ENCODE measurements at regions not wholly inside any gene's neighbourhood (a gene's known extent, or its start where the extent isn't known, plus 50 kb on each side); places are given as distances from the start of the nearest gene placed in this dataset.

- POLR2A ChIA-PET: no interaction called here
- no peak for DNase-seq (ENCODE audit: extremely low spot score)
- CTCF ChIA-PET: no interaction called here
- TF ChIP-seq CTCF (IDR thresholded peaks at IDR 0.05; ENCODE audit: control extremely low read depth, extremely low read depth, low read depth, missing control alignments): no peak
Measured at GRCh38 chr1:218835609-218836008, 338.1 kb upstream of the LYPLAL1 start.

- no peak for DNase-seq (ENCODE audit: extremely low spot score)
- CTCF ChIA-PET: no interaction called here
- no peak for TF ChIP-seq CTCF (IDR thresholded peaks at IDR 0.05; ENCODE audit: control extremely low read depth, extremely low read depth, low read depth, missing control alignments)
- POLR2A ChIA-PET: no interaction called here
Measured at GRCh38 chr1:218836264-218836663, 337.4 kb upstream of the LYPLAL1 start.

- CTCF ChIA-PET: interaction anchor here (1.0 kb wide), 1 partner anchor 22 kb away, joined by 3 read pairs; no protein-coding TSS in a partner anchor
- POLR2A ChIA-PET: no interaction called here
- no peak for TF ChIP-seq CTCF (IDR thresholded peaks at IDR 0.05; ENCODE audit: control extremely low read depth, extremely low read depth, low read depth, missing control alignments)
- DNase-seq (ENCODE audit: extremely low spot score): no peak
Measured at GRCh38 chr1:218837051-218837450, 336.6 kb upstream of the LYPLAL1 start.

- DNase-seq (ENCODE audit: extremely low spot score): no peak
- POLR2A ChIA-PET: no interaction called here
- CTCF ChIA-PET: no interaction called here
- no peak for TF ChIP-seq CTCF (IDR thresholded peaks at IDR 0.05; ENCODE audit: control extremely low read depth, extremely low read depth, low read depth, missing control alignments)
Measured at GRCh38 chr1:218845589-218845988, 328.1 kb upstream of the LYPLAL1 start.

- no peak for DNase-seq (ENCODE audit: extremely low spot score)
- ChIA-PET CTCF (interaction anchor here (2.1 kb wide), 1 partner anchor 10 kb away, joined by 5 read pairs; no protein-coding TSS in a partner anchor), POLR2A (no interaction called here)
- TF ChIP-seq CTCF (IDR thresholded peaks at IDR 0.05; ENCODE audit: control extremely low read depth, extremely low read depth, low read depth, missing control alignments): no peak
Measured at GRCh38 chr1:218846181-218846580, 327.5 kb upstream of the LYPLAL1 start.

- TF ChIP-seq CTCF (IDR thresholded peaks at IDR 0.05; ENCODE audit: control extremely low read depth, extremely low read depth, low read depth, missing control alignments): no peak
- CTCF ChIA-PET: interaction anchor here (2.1 kb wide), 1 partner anchor 9 kb away, joined by 5 read pairs; no protein-coding TSS in a partner anchor
- no peak for DNase-seq (ENCODE audit: extremely low spot score)
- POLR2A ChIA-PET: no interaction called here
Measured at GRCh38 chr1:218847089-218847768, 326.4 kb upstream of the LYPLAL1 start.

Data from GM10248 (cell line).